Mucosa of stomach (tissue), 1 donor: ENCODE measurements at regions not wholly inside any gene's neighbourhood (a gene's known extent, or its start where the extent isn't known, plus 50 kb on each side); places are given as distances from the start of the nearest gene placed in this dataset.
"Not testable (repeated sequence)": the region's sequence is repeated elsewhere in the genome, so short reads cannot be mapped to it uniquely, and the experiment has no call there.

Experiments used
- H3K27me3 ChIP-seq: one replicate; pipeline ENCODE4 v1.7.0; 2013; ENCODE audit warnings: mild to moderate bottlenecking, low read length; ENCODE audit not compliant: control insufficient read depth, insufficient read depth
- H3K36me3 ChIP-seq: one replicate; pipeline ENCODE4 v1.7.0; 2013; ENCODE audit warnings: low read length; ENCODE audit not compliant: control insufficient read depth, insufficient read depth
- H3K4me1 ChIP-seq: one replicate; pipeline ENCODE4 v1.7.0; 2013; ENCODE audit warnings: mild to moderate bottlenecking, low read length; ENCODE audit not compliant: control insufficient read depth, insufficient read depth
- H3K4me3 ChIP-seq: one replicate; pipeline ENCODE4 v1.7.0; 2013; ENCODE audit warnings: low read length
- H3K9ac ChIP-seq: one replicate; pipeline ENCODE4 v1.7.0; 2013; ENCODE audit warnings: mild to moderate bottlenecking, low read length, moderate library complexity
- H3K9me3 ChIP-seq: one replicate; pipeline ENCODE4 v1.7.0; 2013; ENCODE audit warnings: mild to moderate bottlenecking, low read length, moderate library complexity; ENCODE audit not compliant: control insufficient read depth
- donor health status: Pancreatic carcinoma.

DNA sequence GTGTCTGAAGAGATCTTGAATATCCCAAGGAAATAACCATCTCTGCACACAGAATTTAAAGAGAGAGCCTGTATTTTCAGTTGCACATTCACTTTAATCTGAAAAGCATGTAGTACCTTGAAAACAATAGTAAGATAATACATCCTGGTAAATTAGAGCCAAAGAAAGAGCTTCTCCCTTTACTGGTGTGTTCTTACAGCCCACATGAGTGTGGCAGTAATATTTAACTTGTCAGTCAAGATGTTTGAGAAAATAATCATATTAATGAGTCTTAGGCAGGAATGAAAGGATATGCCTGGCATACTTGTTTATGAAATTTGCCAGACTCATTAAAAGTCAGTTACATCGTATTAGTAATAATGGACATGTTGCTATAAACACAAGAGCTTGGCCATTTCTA, 908.4 kb upstream of the ADGRL4 start:
- H3K4me3 ChIP-seq: no peak overlapping the region
- H3K4me1 ChIP-seq: no peaks in the 10 kb centered on the region
- H3K27me3 ChIP-seq: no peaks in the 10 kb centered on the region
- no peaks in the 10 kb centered on the region for H3K36me3 ChIP-seq
- no peaks in the 10 kb centered on the region for H3K9me3 ChIP-seq
- H3K9ac ChIP-seq: no peak overlapping the region

DNA sequence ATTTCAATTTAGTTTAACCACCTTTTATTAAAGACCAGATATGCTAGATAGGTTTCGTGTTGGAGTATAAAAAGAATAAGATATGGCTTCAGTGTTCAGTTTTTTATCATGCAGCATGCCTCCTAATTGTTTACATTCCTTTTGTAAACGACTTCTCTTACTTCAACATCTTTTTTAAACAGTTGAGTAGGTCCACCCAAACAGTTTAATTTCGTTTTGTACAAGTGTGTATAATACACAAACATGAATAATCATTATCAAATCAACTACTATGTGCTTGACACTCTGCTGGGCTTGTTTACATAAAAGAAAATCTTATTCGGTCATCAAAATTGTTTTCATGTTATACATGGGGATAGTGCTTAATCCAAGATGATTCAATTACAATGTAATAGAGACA, 906.3 kb upstream of the ADGRL4 start:
- Histone ChIP-seq H3K27me3 (no peaks in the 10 kb centered on the region), H3K9me3 (no peaks in the 10 kb centered on the region), H3K4me1 (no peaks in the 10 kb centered on the region), H3K4me3 (no peak overlapping the region), H3K9ac (no peak overlapping the region), H3K36me3 (no peaks in the 10 kb centered on the region)

DNA sequence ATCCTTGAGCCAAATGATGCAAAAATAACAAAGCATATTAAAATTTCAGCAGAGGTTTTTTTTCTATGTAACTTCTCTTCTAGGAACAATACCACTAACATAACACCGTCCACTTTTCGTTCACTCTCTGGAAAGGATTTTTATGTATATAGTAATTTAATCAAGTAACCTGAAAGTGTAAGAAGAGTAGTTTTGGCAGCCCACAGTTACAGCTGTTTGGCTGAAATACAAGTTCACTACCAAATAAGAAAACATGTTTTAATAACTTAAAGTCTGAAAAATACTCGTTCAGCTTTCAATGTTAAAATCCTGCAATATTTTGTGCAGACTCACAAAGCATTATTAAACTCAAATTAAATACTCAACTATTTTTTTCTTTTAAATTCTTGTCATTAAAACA, 896.8 kb upstream of the ADGRL4 start:
- no peak overlapping the region for H3K9ac ChIP-seq
- no peaks in the 10 kb centered on the region for H3K9me3 ChIP-seq
- no peaks in the 10 kb centered on the region for H3K4me1 ChIP-seq
- no peaks in the 10 kb centered on the region for H3K27me3 ChIP-seq
- H3K36me3 ChIP-seq: no peaks in the 10 kb centered on the region
- H3K4me3 ChIP-seq: no peak overlapping the region

DNA sequence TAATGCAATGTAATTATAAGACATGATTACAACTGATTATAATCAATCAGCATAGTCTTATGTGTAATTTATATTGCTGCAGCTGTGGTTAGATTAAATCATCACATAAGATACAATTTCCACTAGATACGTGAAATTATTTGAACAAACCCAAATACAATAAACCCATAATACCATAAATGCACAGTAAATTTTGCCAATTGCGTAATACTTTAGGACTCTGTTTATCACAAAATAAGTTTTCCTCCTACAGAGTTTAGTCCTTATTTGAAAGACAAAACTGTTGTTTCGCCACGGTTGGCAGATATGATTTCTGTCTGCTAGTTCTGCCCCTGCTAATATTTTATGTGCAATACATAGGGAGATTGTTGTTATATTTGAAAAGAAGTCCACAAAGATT, 895.9 kb upstream of the ADGRL4 start:
- no peak overlapping the region for H3K9ac ChIP-seq
- no peaks in the 10 kb centered on the region for H3K36me3 ChIP-seq
- no peaks in the 10 kb centered on the region for H3K4me1 ChIP-seq
- no peak overlapping the region for H3K4me3 ChIP-seq
- no peaks in the 10 kb centered on the region for H3K9me3 ChIP-seq
- no peaks in the 10 kb centered on the region for H3K27me3 ChIP-seq

DNA sequence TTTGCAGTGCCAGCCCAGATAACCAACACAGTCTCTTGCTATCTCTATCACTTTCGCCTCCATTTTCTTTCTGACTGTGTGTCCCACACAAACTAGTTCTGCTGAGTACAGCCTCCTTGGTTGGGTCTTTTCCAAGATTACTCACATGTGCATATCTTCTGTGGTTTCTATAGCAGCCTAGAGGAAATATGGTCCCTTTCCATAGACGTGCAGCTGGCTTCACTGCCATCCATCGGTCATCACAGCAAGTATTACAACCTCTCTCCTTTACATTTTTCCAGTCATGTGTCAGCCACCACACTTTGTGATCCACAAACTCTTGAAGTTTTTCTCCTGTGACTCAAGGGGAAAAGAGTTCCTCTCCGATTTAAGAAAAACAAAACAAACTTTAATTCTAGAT, 893.4 kb upstream of the ADGRL4 start:
- H3K9me3 ChIP-seq: no peaks in the 10 kb centered on the region
- H3K36me3 ChIP-seq: no peaks in the 10 kb centered on the region
- no peak overlapping the region for H3K9ac ChIP-seq
- no peaks in the 10 kb centered on the region for H3K27me3 ChIP-seq
- H3K4me1 ChIP-seq: no peaks in the 10 kb centered on the region
- no peak overlapping the region for H3K4me3 ChIP-seq

DNA sequence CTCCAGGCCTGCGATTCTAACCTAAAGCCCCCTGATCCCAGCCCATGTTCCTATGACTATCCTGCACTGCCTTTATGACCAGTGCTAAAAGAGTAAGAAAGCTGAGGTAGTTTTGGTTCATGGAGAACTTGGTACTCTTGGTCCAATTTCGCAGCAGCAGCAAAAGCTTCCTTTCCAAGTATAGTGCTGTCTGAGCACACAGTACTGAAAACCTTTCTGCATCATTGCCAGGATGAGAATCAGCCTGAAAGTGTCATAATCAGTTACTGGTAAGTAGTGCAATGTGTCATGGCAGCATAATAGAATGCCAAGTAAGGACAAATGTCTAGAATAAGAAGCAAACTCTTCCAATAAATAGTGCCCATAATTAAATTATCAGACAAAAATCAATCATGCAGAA, 889.6 kb upstream of the ADGRL4 start:
- no peaks in the 10 kb centered on the region for H3K9me3 ChIP-seq
- H3K4me1 ChIP-seq: no peaks in the 10 kb centered on the region
- H3K4me3 ChIP-seq: no peak overlapping the region
- H3K27me3 ChIP-seq: no peaks in the 10 kb centered on the region
- H3K9ac ChIP-seq: no peak overlapping the region
- no peaks in the 10 kb centered on the region for H3K36me3 ChIP-seq

DNA sequence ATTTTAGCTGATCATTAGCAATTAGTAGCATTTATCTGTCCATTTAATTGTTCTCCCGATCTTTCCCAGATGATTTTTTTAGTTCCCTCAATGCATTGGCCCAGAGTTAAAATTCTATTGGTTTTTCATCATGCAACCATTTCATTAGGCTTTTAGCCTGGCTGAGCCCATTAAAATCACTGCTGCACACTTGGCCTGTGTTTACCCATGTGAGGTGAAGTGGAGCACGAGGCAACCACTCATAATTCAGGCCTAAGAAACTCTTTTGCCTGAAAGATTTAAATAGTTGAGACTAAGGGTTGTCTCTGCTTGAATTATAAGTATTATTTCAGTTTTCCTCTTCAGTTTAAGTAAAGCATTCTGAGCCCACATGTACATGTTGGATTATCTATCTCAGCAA, 889.0 kb upstream of the ADGRL4 start:
- no peaks in the 10 kb centered on the region for H3K9me3 ChIP-seq
- no peaks in the 10 kb centered on the region for H3K4me1 ChIP-seq
- no peaks in the 10 kb centered on the region for H3K27me3 ChIP-seq
- H3K4me3 ChIP-seq: no peak overlapping the region
- no peaks in the 10 kb centered on the region for H3K36me3 ChIP-seq
- no peak overlapping the region for H3K9ac ChIP-seq

DNA sequence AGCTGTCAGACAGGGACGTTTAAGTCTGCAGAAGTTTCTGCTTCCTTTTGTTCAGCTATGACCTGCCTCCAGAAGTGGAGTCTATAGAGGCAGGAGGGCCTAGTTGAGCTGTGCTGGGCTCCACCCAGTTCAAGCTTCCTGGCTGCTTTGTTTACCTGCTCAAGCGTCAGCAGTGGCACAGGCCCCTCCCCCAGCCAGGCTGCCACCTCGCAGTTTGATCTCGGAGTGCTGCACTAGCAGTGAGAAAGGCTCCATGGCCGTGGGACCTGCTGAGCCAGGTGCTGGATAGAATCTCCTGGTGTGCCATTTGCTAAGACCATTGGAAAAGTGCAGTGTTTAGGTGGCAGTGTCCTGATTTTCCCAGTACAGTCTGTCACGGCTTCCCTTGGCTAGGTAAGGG, 887.6 kb upstream of the ADGRL4 start:
- H3K4me3 ChIP-seq, H3K27me3 ChIP-seq, H3K9ac ChIP-seq, H3K4me1 ChIP-seq, H3K9me3 ChIP-seq, H3K36me3 ChIP-seq: not testable (repeated sequence)

DNA sequence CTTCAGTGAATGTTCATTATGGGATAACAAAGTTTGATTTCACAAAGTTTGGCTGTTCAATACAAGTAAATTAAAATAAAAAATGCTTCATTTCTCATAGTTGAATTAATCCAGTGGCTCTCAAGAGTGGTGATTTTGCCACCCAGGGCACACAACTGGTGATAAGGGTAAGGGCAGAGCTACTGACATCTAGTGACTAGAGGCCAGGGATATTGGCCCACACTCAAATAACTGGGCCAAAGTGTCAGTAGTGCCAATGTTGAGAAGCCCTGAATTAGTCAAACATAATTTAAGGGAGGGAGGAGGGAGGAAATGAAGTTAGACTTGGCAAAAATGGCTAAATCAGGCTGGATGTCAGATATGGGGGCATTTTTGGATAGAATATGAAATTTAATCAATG, 880.5 kb upstream of the ADGRL4 start:
- H3K9me3 ChIP-seq: no peaks in the 10 kb centered on the region
- H3K9ac ChIP-seq: no peak overlapping the region
- no peaks in the 10 kb centered on the region for H3K27me3 ChIP-seq
- no peak overlapping the region for H3K4me3 ChIP-seq
- H3K4me1 ChIP-seq: no peaks in the 10 kb centered on the region
- H3K36me3 ChIP-seq: no peaks in the 10 kb centered on the region

DNA sequence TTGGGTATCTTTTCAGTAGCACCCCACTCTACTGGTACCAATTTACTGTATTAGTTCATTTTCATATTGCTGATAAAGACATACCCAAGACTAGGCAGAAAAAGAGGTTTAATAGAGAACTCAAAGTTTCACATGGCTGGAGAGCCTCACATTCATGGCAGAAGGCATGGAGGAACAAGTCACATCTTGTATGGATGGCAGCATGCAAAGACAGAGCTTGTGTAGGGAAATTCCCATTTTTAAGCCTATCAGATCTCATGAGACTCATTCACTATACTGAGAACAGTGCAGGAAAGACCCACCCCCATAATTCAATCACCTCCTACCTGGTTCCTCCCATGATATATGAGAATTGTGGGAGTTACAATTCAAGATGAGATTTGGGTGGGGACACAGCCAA, 878.6 kb upstream of the ADGRL4 start:
- no peak overlapping the region for H3K4me3 ChIP-seq
- no peaks in the 10 kb centered on the region for H3K27me3 ChIP-seq
- no peaks in the 10 kb centered on the region for H3K9me3 ChIP-seq

DNA sequence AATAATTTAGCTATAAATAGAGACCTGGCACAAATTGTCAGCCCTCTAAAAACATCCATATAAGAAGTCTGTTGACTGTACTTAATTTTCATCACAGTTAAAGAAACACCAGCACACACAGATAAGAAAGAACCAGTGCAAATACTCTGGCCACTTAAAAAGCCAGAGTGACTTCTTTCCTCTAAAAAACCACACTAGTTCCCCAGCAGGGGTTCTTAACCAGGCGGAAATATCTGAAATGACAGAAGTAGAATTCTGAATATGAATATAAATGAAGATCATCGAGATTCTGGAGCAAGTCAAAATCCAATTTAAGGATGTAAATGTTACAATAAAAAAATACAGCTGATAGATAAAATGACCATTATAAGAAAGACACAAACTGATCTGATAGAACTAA, 870.6 kb upstream of the ADGRL4 start:
- H3K4me3 ChIP-seq: no peak overlapping the region
- H3K4me1 ChIP-seq: no peaks in the 10 kb centered on the region
- no peak overlapping the region for H3K9ac ChIP-seq
- H3K9me3 ChIP-seq: no peaks in the 10 kb centered on the region
- no peaks in the 10 kb centered on the region for H3K27me3 ChIP-seq
- H3K36me3 ChIP-seq: no peaks in the 10 kb centered on the region

More for the DNA sequence above, 878.6 kb upstream of the ADGRL4 start:
- H3K4me1 ChIP-seq: no peaks in the 10 kb centered on the region
- H3K36me3 ChIP-seq: no peaks in the 10 kb centered on the region
- H3K9ac ChIP-seq: no peak overlapping the region

DNA sequence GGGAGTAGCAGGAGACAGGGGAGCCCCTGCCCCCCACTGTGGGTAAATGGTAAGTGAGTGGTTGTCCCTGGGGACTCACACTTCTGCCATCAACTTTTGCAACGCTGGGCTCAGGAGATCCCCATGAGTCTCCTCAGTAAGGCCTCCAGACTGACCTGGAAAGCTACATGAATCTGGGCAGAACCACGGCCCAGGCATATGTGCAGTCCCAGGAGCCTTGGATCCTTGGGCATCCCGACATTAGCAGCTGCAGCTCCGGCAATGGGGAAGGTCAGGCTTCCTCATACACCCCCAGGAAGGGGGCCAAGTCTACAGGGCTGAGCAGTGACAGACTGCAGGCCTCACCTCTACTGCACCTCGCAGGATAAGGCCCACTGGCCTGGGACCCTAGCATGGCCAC, 868.7 kb upstream of the ADGRL4 start:
- Histone ChIP-seq H3K27me3 (no peaks in the 10 kb centered on the region), H3K9ac (no peak overlapping the region), H3K9me3 (no peaks in the 10 kb centered on the region), H3K36me3 (no peaks in the 10 kb centered on the region), H3K4me3 (no peak overlapping the region), H3K4me1 (no peaks in the 10 kb centered on the region)

DNA sequence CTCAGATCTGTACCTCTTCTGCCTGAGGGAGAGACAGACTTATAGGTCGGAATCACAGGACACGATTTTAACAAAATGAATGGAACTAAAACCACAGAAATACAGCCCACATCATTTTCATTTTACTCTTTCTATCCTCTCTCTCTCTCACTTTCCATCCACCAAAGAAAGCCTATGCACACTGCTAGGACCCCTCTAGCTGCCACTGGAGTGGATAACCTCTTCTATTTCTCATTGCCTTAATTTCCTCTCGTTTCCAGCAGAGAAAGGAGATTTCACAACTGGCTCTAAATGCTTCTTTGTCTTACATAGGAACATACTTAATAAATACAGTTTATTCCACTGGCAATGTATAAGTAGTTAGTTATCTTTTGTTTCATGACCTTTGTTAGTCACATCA, 867.8 kb upstream of the ADGRL4 start:
- H3K4me3 ChIP-seq: no peak overlapping the region
- no peaks in the 10 kb centered on the region for H3K27me3 ChIP-seq
- H3K36me3 ChIP-seq: no peaks in the 10 kb centered on the region
- no peak overlapping the region for H3K9ac ChIP-seq
- no peaks in the 10 kb centered on the region for H3K4me1 ChIP-seq
- no peaks in the 10 kb centered on the region for H3K9me3 ChIP-seq
